HG03442 (cell line): ENCODE measurements at regions not wholly inside any gene's neighbourhood (a gene's known extent, or its start where the extent isn't known, plus 50 kb on each side); places are given as distances from the start of the nearest gene placed in this dataset.

Experiments
- ATAC-seq: cut with Tn5 transposase; IDR thresholded peaks from one replicate; pipeline ENCODE4 v1.9.1; 2021; ENCODE audit warnings: mild to moderate bottlenecking, moderate library complexity; ENCODE audit not compliant: unreplicated experiment

DNA sequence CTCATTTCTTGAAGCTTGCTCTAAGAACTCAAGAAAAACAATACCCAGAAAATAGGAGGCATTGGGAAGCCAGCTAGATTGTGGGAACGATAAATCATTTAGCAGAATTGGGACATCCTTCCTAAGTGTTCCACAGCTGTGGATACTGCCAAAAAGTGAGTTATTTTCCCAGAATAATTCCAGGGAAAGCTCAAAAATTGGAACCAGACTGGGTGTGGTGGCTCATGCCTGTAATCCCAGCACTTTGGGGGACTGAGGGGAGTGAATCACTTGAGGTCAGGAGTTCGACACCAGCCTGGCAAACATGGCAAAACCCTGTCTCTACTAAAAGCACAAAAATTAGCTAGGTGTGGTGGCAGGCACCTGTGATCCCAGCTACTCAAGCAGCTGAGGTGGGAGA, 68.2 kb upstream of the GK2 start:
- no peak for ATAC-seq

- ATAC-seq = no peak
These were observed 65.4 kb upstream of the GK2 start for GRCh38 chr4:79473439-79473724.

GRCh38 chr4:79472693-79473438, 64.8 kb upstream of the GK2 start:
- ATAC-seq = no peak

DNA sequence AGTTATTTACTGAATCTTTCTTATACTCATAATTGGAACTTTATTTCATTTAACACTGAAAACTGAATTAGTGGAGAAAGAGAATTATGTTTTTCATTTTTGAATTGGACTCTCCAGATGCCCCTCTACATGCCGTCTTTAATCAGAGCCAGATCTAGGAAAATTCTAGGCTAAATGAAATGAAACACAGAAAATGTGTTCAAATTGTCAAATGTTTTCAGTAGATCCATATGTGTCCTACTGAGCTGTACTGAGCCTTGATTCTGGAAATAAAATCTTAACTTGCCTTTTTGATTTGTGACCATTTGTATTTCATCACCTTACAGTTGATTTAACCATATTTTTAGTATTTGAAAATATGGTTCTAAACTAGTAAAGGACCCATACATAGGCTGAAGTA, 64.0 kb upstream of the GK2 start:
- no peak for ATAC-seq

DNA sequence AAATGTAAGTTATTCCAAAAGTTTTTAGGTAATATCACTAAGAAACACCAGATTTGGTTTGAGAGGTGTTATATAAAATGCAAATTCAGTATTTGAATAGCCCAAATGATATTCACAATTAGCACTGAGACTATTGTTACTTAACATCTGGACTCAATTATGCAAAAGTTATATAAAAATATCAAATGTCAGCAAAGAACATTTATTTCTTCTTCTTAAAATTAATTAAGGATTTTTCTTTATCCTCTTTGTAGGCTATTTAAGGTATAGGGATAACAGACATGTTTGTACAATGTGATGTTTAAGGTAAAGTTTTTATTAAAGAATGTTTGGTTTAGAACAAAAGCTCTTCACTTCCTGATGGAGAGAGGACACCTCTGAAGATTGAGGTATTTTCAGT, 63.3 kb upstream of the GK2 start:
- ATAC-seq = no peak

- ATAC-seq = no peak
These were observed 59.4 kb upstream of the GK2 start for GRCh38 chr4:79467246-79467932.

DNA sequence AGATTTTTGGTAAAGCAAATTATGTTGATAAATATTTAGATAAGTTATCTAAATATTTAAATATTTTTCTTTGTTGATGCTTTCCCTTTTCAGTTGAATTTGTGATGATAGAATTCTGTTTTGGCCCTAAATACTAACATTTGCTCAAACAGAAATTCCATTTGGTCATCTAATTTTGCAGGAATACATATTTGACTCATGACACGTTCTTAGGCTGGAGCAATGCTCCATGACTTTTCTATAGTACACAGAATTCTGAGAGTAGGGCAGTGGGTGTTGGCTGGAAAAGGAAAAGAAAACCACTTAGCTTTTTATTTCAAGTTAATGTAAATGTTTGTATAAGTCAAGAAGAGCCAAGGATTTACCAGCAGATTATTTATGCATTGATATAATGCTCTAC, 58.6 kb upstream of the GK2 start:
- no peak for ATAC-seq
